Neuron (in vitro differentiated cells): ENCODE measurements at regions not wholly inside any gene's neighbourhood (a gene's known extent, or its start where the extent isn't known, plus 50 kb on each side); places are given as distances from the start of the nearest gene placed in this dataset.

Source experiments
- H2AFZ ChIP-seq: one replicate; pipeline ENCODE4 v1.6.1; 2013; ENCODE audit warnings: low read depth, mild to moderate bottlenecking, inconsistent platforms, low read length, moderate library complexity
- H3K27me3 ChIP-seq: one replicate; pipeline ENCODE4 v1.6.1; 2013; ENCODE audit warnings: low read length; ENCODE audit not compliant: insufficient read depth
- H3K36me3 ChIP-seq: one replicate; pipeline ENCODE4 v1.6.1; 2013; ENCODE audit warnings: low read length; ENCODE audit not compliant: insufficient read depth
- H3K4me1 ChIP-seq: one replicate; pipeline ENCODE4 v1.6.1; 2013; ENCODE audit warnings: low read length; ENCODE audit not compliant: insufficient read depth
- H3K4me3 ChIP-seq: 2 replicates; pipeline ENCODE4 v1.5.1; 2013; ENCODE audit warnings: mild to moderate bottlenecking, low read length, moderate library complexity
- H3K9me3 ChIP-seq: one replicate; pipeline ENCODE4 v1.6.1; 2013; ENCODE audit warnings: low read length

- Histone ChIP-seq H2AFZ (no peak overlapping the region), H3K36me3 (no peaks in the 10 kb centered on the region), H3K9me3 (no peaks in the 10 kb centered on the region), H3K27me3 (no peaks in the 10 kb centered on the region), H3K4me3 (no peak overlapping the region), H3K4me1 (no peaks in the 10 kb centered on the region)
Observed at GRCh38 chr6:119980802-119981201, 631.2 kb upstream of the MAN1A1 start.

- Histone ChIP-seq H3K9me3 (no peaks in the 10 kb centered on the region), H3K4me1 (no peaks in the 10 kb centered on the region), H3K36me3 (no peaks in the 10 kb centered on the region), H2AFZ (no peak overlapping the region), H3K4me3 (no peak overlapping the region), H3K27me3 (no peaks in the 10 kb centered on the region)
Observed at GRCh38 chr6:119979862-119980261, 630.3 kb upstream of the MAN1A1 start.

GRCh38 chr6:119978274-119978889 is 628.8 kb upstream of the MAN1A1 start:
- Histone ChIP-seq H3K27me3 (no peaks in the 10 kb centered on the region), H3K4me3 (no peak overlapping the region), H3K36me3 (no peaks in the 10 kb centered on the region), H2AFZ (no peak overlapping the region), H3K4me1 (no peaks in the 10 kb centered on the region), H3K9me3 (no peaks in the 10 kb centered on the region)

GRCh38 chr6:119974430-119975159 is 625.0 kb upstream of the MAN1A1 start:
- H3K9me3 ChIP-seq = no peaks in the 10 kb centered on the region
- no peaks in the 10 kb centered on the region for H3K27me3 ChIP-seq
- H2AFZ ChIP-seq = no peak overlapping the region
- no peak overlapping the region for H3K4me3 ChIP-seq
- H3K36me3 ChIP-seq = no peaks in the 10 kb centered on the region
- H3K4me1 ChIP-seq = no peaks in the 10 kb centered on the region

GRCh38 chr6:119966484-119966883 is 616.9 kb upstream of the MAN1A1 start:
- Histone ChIP-seq H3K9me3 (no peaks in the 10 kb centered on the region), H3K36me3 (no peaks in the 10 kb centered on the region), H3K27me3 (no peaks in the 10 kb centered on the region), H3K4me3 (no peak overlapping the region), H2AFZ (no peak overlapping the region), H3K4me1 (no peaks in the 10 kb centered on the region)

GRCh38 chr6:119965900-119966299 is 616.3 kb upstream of the MAN1A1 start:
- no peaks in the 10 kb centered on the region for H3K4me1 ChIP-seq
- H2AFZ ChIP-seq = no peak overlapping the region
- no peaks in the 10 kb centered on the region for H3K27me3 ChIP-seq
- H3K9me3 ChIP-seq = no peaks in the 10 kb centered on the region
- no peak overlapping the region for H3K4me3 ChIP-seq
- H3K36me3 ChIP-seq = no peaks in the 10 kb centered on the region

GRCh38 chr6:119965008-119965407 is 615.4 kb upstream of the MAN1A1 start:
- Histone ChIP-seq H3K27me3 (no peaks in the 10 kb centered on the region), H3K4me1 (peaks cover 2% of the 10 kb centered on the region), H3K4me3 (no peak overlapping the region), H2AFZ (no peak overlapping the region), H3K9me3 (no peaks in the 10 kb centered on the region), H3K36me3 (no peaks in the 10 kb centered on the region)

- Histone ChIP-seq H3K27me3 (no peaks in the 10 kb centered on the region), H3K4me3 (no peak overlapping the region), H3K36me3 (no peaks in the 10 kb centered on the region), H3K9me3 (no peaks in the 10 kb centered on the region), H3K4me1 (peaks cover 2% of the 10 kb centered on the region), H2AFZ (no peak overlapping the region)
Observed at GRCh38 chr6:119962505-119962904, 612.9 kb upstream of the MAN1A1 start.

- Histone ChIP-seq H3K27me3 (no peaks in the 10 kb centered on the region), H3K9me3 (no peaks in the 10 kb centered on the region), H2AFZ (no peak overlapping the region), H3K4me3 (no peak overlapping the region), H3K36me3 (no peaks in the 10 kb centered on the region), H3K4me1 (peaks cover 2% of the 10 kb centered on the region)
Observed at GRCh38 chr6:119961450-119961849, 611.9 kb upstream of the MAN1A1 start.

- Histone ChIP-seq H3K36me3 (no peaks in the 10 kb centered on the region), H2AFZ (no peak overlapping the region), H3K9me3 (no peaks in the 10 kb centered on the region), H3K4me3 (no peak overlapping the region), H3K27me3 (no peaks in the 10 kb centered on the region), H3K4me1 (peaks cover 2% of the 10 kb centered on the region)
Observed at GRCh38 chr6:119960456-119960855, 610.9 kb upstream of the MAN1A1 start.

GRCh38 chr6:119960036-119960435 is 610.5 kb upstream of the MAN1A1 start:
- no peaks in the 10 kb centered on the region for H3K27me3 ChIP-seq
- peaks cover 2% of the 10 kb centered on the region for H3K4me1 ChIP-seq
- H3K36me3 ChIP-seq = no peaks in the 10 kb centered on the region
- no peaks in the 10 kb centered on the region for H3K9me3 ChIP-seq
- no peak overlapping the region for H2AFZ ChIP-seq
- H3K4me3 ChIP-seq = no peak overlapping the region

GRCh38 chr6:119957195-119957594 is 607.6 kb upstream of the MAN1A1 start:
- Histone ChIP-seq H3K9me3 (no peaks in the 10 kb centered on the region), H3K4me3 (no peak overlapping the region), H2AFZ (no peak overlapping the region), H3K27me3 (no peaks in the 10 kb centered on the region), H3K36me3 (no peaks in the 10 kb centered on the region), H3K4me1 (peaks cover 2% of the 10 kb centered on the region)

GRCh38 chr6:119952696-119953095 is 603.1 kb upstream of the MAN1A1 start:
- H3K27me3 ChIP-seq = no peaks in the 10 kb centered on the region
- H2AFZ ChIP-seq = no peak overlapping the region
- no peak overlapping the region for H3K4me3 ChIP-seq
- no peaks in the 10 kb centered on the region for H3K9me3 ChIP-seq
- no peaks in the 10 kb centered on the region for H3K4me1 ChIP-seq
- H3K36me3 ChIP-seq = no peaks in the 10 kb centered on the region

GRCh38 chr6:119950681-119951080 is 601.1 kb upstream of the MAN1A1 start:
- Histone ChIP-seq H3K4me1 (no peaks in the 10 kb centered on the region), H3K27me3 (no peaks in the 10 kb centered on the region), H3K4me3 (no peak overlapping the region), H3K36me3 (no peaks in the 10 kb centered on the region), H3K9me3 (no peaks in the 10 kb centered on the region), H2AFZ (no peak overlapping the region)
